Cerebellar cortex (tissue), 1 donor: ENCODE measurements at regions not wholly inside any gene's neighbourhood (a gene's known extent, or its start where the extent isn't known, plus 50 kb on each side); places are given as distances from the start of the nearest gene placed in this dataset.
"Not testable (repeated sequence)": the region's sequence is repeated elsewhere in the genome, so short reads cannot be mapped to it uniquely, and the experiment has no call there.

Source experiments
- DNase-seq: peaks from one replicate; pipeline ENCODE4 v3.0.0-alpha.2; 2015; ENCODE audit warnings: low spot score

DNA sequence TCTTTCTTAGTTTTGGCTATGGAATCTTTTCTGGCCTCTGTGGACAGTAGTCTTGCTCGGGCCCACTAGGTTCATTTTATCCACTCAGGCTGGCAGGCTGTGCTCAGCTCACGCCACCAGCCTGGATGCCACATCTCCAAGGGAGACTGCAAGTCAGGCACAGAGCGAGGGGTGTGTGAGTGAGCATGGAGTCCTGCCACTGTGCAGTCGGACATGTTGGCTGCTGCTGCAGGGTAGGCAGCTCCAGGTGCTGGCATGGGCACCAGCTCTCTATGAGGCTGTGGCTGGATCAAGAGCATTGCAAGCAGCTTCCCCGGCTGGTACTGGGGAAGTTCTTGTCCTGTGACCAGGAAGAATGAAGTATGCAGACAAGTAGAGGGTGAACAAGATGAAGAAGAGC is 158.9 kb downstream of the PCTP start:
- DNase-seq: no peak

DNA sequence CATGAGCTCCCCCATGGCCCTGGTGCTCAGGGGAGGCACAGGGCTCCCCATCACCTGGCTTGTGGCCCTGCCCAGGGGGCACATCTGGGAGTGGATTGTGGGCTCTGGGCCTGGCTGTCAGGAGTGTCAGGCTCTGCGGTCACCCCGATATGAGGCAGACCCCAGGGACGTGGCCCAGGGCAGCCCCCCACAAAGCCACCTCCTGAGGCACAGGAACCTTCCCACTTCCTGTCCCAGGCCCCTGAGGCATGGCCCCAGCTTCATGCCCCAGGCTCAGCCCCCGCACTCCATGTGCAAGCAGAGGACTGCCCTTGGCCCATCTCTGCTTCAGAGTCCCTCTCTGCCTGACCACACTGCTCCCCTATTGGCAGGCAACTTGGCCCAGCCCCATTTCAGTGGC is 160.3 kb downstream of the PCTP start:
- no peak for DNase-seq

DNA sequence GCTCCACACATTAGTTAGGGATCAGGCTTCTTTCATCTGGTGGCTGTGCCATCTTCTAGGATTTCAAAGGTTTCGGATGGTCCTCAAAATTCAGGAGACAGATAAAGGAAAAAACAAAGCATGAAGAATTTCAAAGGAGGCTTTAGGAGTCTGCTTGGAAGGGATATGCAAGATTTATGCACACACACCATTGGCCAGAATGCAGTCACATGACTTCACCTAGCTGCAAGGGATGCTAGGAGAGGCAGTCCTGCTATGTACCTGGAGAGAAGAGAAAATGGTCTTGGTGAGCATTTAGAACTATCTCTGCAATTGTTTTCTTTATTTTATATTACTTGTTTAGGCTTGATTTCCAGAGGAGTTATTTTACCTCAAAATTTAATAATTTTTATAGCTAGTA is 174.6 kb downstream of the PCTP start:
- DNase-seq: no peak

DNA sequence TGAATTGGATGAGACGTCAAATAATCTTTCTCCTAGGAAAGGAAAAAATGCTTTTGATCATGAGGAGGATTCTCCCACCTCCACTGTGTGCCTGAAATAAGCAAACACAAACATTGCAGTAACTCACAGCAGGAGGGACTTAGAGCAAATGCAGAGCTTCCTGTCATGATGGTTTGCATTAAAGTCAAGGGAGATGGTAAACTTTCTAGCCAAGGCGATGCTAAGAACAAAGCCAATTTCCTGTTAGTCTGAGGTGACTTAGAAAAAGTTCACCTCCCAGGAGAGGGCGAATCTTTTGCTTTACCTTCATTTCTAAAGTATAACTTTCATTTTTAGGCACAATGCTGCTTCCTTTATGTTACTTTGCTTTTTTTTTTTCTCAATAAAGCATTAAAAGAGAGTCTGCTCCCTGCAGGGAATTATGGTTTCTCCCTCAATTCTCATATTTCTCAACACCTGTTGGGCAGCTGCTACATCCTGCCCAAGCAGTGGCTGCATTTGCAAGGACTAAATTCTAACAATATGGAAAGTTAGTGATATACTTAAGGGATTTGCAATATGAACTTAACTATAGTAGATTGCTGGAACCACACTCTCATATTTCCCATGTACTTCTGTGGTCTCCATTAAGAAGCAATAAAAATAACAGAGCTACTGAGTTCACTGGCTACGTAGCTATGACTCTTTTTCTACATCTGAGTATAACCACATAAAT is 175.6 kb downstream of the PCTP start:
- DNase-seq: no peak

DNA sequence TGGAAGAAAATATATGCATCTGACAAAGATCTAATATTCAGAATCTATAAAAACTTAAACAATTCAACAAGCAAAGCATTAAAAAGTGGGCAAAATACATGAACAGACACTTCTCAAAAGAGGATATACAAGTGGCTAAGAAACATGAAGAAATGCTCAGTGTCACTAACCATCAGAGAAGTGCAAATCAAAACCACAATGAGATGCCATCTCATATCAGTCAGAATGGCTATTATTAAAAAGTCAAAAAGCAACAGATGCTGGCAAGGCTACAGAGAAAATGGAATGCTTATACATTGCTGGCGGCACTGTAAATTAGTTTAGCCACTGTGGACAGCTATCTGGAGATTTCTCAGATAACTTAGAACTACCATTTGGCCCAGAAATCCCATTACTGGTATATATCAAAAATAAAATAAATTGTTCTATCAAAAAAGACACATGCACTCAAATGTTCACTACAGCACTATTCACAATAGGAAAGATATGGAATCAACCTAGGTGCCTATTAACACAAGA is 179.5 kb downstream of the PCTP start:
- DNase-seq: no peak

DNA sequence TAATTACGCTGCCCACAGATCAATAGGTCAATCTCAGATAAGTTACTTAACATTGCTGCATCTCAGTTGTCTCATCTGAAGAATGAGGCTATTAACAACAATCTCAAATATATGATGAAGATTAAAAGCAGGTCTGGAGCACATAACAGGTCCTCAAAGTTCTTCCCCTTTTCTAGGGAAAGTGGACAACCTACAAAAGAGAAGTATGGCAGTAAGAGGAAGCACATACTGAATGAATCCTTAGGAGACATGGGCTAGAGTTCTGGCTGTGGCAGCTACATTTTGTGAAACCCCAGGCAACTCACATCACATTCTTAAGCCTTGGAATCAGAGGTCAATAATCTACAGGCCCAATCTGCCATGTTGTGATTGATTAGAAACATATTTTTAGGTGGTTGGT is 180.6 kb downstream of the PCTP start:
- DNase-seq: no peak

DNA sequence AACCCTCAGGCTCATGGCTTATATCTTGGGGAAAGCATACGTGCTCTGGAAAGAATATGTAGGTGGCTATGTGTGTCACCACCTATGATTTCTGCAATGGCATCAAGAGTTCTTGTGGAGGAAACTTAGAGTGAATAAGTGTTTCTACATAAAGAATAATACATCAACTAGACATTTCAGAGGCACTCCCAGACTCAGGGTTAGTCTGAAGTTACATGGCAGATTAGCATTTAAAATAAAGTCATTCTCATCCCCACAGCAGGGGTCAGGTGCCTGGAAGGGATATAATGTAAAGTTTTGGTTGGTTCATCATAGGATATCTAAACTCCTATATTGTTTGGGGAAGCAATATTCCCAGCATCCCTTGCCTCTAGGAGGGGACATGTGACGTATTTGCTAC is 182.1 kb downstream of the PCTP start:
- no peak for DNase-seq

DNA sequence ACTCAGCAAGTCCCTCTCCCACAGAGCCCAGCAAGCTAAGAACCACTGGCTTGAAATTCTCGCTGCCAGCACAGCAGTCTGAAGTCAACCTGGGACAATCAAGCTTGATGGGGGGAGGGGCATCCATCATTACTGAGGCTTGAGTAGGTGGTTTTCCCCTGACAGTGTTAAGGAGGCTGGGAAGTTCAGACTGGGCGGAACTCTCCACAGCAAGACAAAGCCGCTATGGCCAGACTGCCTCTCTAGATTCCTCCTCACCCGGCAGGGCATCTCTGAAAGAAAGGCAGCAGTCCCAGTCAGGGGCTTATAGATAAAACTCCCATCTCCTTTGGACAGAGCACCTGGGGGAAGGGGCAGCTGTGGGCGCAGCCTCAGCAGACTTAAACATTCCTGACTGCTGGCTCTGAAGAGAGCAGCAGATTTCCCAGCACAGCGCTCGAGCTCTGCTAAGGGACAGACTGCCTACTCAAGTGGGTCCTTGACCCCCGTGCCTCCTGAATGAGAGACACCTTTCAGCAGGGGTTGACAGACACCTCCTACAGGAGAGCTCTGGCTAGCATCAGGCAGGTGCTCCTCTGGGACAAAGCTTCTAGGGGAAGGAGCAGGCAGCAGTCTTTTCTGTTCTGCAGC is 188.4 kb downstream of the PCTP start:
- not testable (repeated sequence) for DNase-seq

DNA sequence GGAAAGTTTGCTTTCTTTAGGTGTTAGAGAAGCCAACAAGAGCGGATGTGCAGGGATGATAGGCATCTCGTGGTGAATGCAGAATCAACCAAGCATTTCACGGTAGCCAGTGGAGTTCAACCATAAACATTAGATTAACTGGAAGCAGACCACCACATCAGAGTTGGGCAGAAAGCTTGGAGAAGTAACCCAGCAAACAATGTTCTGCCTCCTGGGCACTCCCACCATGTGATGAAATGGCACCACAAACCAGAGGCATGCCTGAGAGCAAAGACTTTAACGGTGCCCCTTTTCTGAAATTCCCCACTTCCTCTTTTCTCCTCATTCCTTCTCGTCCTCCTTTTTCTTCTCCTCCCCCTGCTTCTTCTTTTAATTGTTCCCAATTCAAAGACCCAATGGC is 193.5 kb upstream of the ANKFN1 start:
- no peak for DNase-seq

DNA sequence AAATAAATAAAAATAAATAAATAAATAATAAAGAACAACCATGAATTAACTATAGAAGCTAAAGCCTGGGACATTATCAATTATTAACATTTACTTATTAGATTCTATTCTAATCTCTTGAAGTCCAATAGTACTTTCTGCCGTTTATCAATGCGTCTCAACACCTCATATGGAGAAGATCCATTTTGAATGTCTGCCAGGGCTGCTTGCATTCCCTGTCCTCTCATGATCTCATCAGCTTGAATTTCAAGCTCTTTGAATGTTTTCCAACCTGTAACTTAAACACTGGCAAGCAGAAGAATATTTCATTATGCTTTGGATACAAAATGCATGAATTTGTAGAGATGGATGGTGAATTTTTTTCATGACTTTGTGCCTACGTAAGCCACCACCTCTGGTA is 191.9 kb upstream of the ANKFN1 start:
- DNase-seq: no peak

DNA sequence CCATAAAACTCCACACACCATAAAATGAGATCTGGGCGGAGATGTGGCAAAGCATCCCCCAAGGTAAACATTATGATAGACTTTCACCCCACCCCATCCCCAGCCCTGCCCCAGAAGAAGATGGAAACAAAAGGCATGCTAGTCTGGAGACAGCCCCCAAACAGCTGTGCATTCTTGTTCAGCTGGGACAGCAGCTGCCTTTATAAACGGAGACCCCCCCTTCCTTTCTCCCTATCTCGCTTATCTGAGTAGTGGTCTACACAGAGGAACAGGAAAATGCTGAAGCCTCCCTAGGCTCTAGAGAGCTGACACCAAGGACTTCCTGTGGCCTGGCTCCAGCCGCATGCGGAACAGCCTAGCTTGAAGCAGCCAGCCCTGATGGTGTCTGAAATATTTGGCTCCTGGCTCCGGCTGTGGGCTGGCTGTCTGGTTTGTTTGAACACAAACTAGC is 190.3 kb upstream of the ANKFN1 start:
- no peak for DNase-seq

DNA sequence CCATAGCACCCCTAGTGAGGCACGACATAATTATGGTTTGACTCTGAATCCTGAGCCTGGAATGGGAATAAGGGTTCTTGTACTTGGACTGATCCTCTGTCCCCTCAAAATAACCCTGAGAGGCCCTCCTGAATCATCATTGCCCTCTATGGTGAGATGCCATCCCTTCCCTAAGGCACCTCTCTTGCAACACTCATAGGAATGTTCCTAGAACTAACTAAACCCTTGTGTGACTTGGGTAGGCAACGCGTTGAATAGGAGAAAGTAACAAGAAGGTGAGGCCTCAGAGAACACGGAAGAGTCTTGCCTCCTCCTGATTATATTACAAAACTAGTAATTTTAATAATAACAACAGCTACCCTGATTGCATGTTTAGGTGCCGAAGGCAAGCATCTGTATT is 189.1 kb upstream of the ANKFN1 start:
- DNase-seq: no peak

DNA sequence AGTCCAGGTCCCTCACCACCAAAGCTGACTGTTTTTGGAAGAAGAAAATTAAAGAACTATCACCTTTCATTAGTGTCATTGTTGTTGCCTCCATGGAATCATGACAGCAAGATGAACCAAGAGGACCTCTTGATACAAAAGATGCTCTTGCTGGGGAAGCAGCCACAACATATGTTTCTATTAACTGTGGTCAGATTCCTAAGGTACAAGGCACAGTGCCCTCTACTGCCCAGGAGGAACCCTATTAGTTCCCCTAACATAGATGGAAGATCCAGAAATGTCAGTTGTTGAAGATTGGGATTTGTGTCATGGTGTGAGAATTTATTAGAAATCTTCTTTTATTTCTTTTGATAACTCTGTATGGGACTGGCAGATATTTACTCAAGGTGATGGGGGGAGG is 188.2 kb upstream of the ANKFN1 start:
- DNase-seq: no peak

DNA sequence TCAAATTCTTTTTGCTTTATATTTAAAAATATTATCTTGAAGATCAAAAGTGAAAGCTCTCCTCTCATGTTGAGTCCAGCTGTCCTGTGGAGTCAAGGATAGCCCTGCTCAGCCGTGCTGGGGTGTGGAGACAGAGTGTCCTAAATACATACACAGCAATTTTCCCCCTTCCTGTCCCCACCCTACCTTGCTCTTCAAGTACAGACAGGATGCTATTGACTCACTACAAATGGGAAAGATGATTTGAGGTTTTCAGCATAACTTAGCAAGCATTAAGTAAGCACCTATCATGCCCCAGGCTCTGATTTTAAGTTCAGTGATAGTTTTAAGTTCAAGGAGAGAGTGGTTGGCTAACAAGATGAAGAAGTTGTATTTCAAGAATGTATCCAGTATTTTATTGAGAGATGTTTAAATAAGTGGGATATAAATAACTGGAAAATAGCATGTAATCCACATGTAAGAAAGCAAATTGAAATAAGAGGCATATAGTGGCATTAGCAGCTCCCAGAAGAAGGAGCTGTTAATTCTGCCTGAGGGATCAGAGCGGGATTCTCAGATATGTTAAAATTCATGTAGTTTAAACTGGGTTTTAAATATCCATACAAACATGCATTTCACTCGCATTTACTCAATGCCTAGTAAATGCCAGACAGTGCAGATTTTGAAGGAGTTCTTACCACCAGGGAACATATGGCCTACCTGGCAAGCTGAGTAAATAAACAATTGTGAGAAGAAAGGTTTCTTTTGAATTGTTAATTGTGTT is 183.5 kb upstream of the ANKFN1 start:
- no peak for DNase-seq

DNA sequence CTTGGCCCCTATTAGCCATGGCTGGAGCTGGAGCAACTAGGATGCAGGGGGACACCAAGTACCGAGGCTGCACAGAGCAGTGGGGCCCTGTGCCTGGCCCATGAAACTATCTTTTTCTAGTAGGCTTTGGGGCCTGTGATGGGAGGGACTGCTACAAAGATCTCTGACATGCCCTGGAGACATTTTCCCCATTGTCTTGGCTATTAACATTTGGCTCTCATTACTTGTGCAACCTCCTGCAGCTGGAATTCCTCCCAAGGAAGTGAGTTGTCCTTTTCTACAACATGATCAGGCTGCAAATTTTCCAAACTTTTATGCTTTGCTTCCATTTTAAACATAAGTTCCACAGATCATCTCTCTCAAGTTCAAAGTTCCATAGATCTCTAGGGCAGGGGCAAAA is 174.7 kb upstream of the ANKFN1 start:
- no peak for DNase-seq

DNA sequence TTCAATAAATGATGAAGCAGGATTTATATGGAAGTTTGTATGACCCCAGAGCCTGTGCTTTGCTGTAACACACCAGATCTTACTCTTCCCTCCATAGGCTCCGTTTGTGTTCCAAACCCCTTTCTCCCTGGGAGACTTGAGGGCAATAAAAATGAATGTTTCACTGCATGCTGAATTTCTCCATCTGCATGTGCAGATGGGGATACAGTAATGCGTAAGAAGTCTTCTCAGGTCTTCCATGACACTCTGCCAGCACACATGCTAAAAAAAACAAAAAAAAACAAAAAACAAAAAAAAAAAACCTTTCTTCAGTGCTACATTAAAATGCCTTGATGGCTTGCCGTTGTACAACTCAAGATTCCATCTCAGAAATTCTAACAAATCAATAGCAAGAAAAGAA is 170.2 kb upstream of the ANKFN1 start:
- no peak for DNase-seq

DNA sequence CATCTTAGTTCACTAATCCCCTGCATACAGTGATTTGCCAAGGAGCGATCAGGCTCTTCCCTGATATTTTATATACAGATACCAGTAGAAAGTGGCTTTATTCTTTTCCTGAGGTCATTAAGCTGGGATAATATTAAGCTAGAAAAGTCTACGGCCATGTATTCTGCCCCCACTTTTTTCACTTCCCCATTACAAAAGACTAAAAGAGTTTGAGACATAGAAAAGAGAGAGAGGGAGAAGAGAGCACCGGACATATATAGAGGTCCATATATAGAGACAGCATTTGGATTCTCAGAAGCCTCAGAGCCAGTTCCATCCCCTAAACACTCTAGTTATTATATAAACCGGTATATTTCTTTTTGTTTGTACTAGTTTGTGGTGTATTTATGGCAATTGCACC is 166.5 kb upstream of the ANKFN1 start:
- no peak for DNase-seq

DNA sequence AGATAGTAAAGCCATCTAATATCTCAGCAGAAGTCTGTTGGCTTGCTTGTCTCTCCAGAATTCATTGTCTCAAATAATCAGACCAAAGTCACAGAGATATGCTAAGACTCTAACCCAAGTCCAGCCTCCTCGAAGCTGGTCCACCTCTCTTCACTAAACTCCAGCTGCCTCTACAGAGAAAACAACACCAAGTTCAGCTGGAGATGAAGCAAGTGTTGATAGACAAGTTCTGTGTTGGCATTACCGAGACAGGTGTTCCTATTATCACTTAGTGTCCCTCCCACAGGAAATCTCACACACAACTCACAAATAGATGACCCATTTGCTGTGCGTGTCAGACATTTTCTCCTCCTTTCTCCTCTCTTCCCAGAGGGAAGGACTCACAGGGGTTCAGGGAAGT is 164.4 kb upstream of the ANKFN1 start:
- DNase-seq: no peak

DNA sequence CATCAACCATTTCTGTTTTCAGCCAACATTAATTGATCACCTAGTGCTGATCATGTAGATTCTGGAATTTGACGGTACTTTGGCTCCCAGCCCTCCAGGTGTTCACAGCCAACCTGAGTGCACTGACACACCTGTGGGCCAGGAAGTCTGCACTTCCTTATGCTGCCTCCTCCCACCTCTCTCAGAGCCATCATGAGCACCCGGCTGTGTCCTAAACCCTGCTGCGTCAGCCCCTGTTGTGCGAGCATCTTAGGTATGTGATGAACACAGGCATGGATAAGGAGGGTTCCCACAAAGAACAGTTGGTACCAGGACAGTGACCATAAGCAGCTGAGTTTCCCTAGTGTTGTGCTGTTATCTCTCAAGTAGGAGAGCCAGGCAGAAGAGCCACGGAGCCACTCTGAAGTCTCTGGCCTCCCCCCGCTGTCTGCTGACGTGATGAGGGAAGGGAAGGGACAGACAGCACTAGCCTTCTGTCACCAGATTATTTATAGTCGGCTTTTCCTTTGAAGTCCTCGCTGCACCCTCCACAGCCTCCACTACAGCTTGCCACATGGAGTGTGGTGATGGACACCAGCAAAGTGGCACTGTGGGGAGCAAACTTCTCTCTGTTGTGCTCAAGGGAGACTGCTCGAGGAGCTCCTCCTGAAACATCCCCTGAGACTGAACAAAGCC is 162.8 kb upstream of the ANKFN1 start:
- DNase-seq: no peak

DNA sequence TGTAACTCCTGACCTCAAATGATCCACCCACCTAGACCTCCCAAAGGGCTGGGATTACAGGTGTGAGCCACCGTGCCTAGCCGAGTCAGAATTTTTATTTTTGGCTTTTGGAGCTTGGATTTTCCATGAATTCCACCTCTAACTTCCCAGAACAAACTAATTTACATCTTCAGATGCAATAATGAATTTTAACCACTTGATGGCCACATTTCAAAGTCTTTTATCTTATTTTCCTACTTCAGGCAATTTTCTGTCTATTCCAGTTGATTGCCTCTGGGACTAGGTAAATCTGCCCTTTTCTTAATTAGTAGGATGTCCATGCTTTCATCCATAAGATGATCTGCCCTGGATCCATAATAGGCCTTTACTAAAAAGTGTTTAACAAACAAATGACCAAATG is 156.4 kb upstream of the ANKFN1 start:
- no peak for DNase-seq

DNA sequence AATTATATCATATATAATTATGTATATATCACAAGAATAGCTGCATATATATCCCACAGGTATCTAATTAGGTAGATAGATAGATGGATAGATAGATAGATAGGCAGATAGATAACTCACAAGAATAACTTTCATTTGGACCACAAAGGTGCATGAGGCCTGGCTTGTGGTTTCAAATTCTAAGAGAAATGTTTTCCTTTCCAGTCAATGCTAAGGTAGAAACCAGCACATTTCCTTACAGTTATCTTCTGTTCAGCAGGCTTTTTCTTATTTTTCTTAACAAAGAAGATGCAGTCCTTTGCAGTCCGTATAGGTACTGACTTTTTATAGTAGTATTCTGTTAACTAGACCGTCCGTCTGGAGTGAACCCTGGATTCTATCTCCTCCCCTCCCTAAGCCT is 152.9 kb upstream of the ANKFN1 start:
- DNase-seq: no peak

DNA sequence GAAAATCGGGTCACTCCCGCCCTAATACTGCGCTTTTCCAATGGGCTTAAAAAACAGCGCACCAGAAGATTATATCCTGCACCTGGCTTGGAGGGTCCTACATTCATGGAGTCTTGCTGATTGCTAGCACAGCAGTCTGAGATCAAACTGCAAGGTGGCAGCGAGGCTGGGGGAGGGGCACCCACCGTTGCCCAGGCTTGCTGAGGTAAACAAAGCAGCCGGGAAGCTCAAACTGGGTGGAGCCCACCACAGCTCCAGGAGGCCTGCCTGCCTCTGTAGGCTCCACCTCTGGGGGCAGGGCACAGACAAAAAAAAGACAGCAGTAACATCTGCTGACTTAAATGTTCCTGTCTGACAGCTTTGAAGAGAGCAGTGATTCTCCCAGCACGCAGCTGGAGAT is 150.6 kb upstream of the ANKFN1 start:
- not testable (repeated sequence) for DNase-seq
